Loucy (cell line): ENCODE measurements at regions not wholly inside any gene's neighbourhood (a gene's known extent, or its start where the extent isn't known, plus 50 kb on each side); places are given as distances from the start of the nearest gene placed in this dataset.

Experiments
- EZH2phosphoT487 ChIP-seq: fragments of 200-600 bp; IDR thresholded peaks from 2 replicates; pipeline ENCODE4 v1.6.1; 2018; ENCODE audit warnings: antibody characterized with exemption, mild to moderate bottlenecking, moderate library complexity, borderline replicate concordance
- TF ChIP-seq, protein P1 (sequence below): fragments of 200-600 bp; sonication (generic); conservative IDR thresholded peaks from 2 replicates; pipeline ENCODE4 v1.5.1; 2014; ENCODE audit warnings: mild to moderate bottlenecking, antibody characterized with exemption, low read length

GRCh38 chr6:112799889-112800288 is 452.8 kb downstream of the RFPL4B start:
- TF ChIP-seq, protein P1, sequence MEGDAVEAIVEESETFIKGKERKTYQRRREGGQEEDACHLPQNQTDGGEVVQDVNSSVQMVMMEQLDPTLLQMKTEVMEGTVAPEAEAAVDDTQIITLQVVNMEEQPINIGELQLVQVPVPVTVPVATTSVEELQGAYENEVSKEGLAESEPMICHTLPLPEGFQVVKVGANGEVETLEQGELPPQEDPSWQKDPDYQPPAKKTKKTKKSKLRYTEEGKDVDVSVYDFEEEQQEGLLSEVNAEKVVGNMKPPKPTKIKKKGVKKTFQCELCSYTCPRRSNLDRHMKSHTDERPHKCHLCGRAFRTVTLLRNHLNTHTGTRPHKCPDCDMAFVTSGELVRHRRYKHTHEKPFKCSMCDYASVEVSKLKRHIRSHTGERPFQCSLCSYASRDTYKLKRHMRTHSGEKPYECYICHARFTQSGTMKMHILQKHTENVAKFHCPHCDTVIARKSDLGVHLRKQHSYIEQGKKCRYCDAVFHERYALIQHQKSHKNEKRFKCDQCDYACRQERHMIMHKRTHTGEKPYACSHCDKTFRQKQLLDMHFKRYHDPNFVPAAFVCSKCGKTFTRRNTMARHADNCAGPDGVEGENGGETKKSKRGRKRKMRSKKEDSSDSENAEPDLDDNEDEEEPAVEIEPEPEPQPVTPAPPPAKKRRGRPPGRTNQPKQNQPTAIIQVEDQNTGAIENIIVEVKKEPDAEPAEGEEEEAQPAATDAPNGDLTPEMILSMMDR: no peak
- TF ChIP-seq EZH2phosphoT487: no peak
